ENCODE measurements at regions not wholly inside any gene's neighbourhood (a gene's known extent, or its start where the extent isn't known, plus 50 kb on each side); places are given as distances from the start of the nearest gene placed in this dataset.

GRCh38 chr2:193542762-193543161, 1348.0 kb upstream of the TMEFF2 start:
- Histone ChIP-seq H3K4me1 (no peaks in the 10 kb centered on the region), H3K36me3 (no peaks in the 10 kb centered on the region), H3K27ac (no peak overlapping the region), H3K4me3 (no peak overlapping the region), H3K27me3 (no peaks in the 10 kb centered on the region), H3K9me3 (peaks cover 0 to 6% (median 2%) of the 10 kb centered on the region in 4 donors)
- 71 to 85% (median 80%) methylated on average over 3 of the region's 3 CpGs for WGBS, 5 donors
- no peak for DNase-seq
- intact Hi-C loops (cut with DNase I; ENCODE audit: low total_unique reads): no loop called here
- TF ChIP-seq EP300 (IDR thresholded peaks at IDR 0.05) (no peak), POLR2A (IDR thresholded peaks at IDR 0.05) (no peak), CTCF (IDR thresholded peaks at IDR 0.05) (no peak), POLR2AphosphoS5 (IDR thresholded peaks at IDR 0.05) (no peak)

- Histone ChIP-seq H3K27me3 (no peaks in the 10 kb centered on the region), H3K36me3 (no peaks in the 10 kb centered on the region), H3K4me1 (no peaks in the 10 kb centered on the region), H3K4me3 (no peak overlapping the region), H3K9me3 (peaks cover 0 to 4% (median 0%) of the 10 kb centered on the region in 4 donors), H3K27ac (no peak overlapping the region)
- TF ChIP-seq CTCF (IDR thresholded peaks at IDR 0.05) (no peak), EP300 (IDR thresholded peaks at IDR 0.05) (no peak), POLR2AphosphoS5 (IDR thresholded peaks at IDR 0.05) (no peak), POLR2A (IDR thresholded peaks at IDR 0.05) (no peak)
- intact Hi-C loops (cut with DNase I; ENCODE audit: low total_unique reads): no loop called here
- no peak for DNase-seq
Observed at GRCh38 chr2:193539188-193539587, 1344.5 kb upstream of the TMEFF2 start.

GRCh38 chr2:193538061-193538460, 1343.3 kb upstream of the TMEFF2 start:
- H3K9me3 ChIP-seq: peaks cover 0 to 4% (median 0%) of the 10 kb centered on the region in 4 donors
- H3K27ac ChIP-seq: no peak overlapping the region
- no peak for DNase-seq
- WGBS, 5 donors: 83 to 94% (median 91%) methylated on average over 2 of the region's 2 CpGs
- no peaks in the 10 kb centered on the region for H3K36me3 ChIP-seq
- no peak overlapping the region for H3K4me3 ChIP-seq
- TF ChIP-seq CTCF (IDR thresholded peaks at IDR 0.05): no peak
- no peaks in the 10 kb centered on the region for H3K4me1 ChIP-seq
- no peaks in the 10 kb centered on the region for H3K27me3 ChIP-seq
- intact Hi-C loops (cut with DNase I; ENCODE audit: low total_unique reads): no loop called here

DNA sequence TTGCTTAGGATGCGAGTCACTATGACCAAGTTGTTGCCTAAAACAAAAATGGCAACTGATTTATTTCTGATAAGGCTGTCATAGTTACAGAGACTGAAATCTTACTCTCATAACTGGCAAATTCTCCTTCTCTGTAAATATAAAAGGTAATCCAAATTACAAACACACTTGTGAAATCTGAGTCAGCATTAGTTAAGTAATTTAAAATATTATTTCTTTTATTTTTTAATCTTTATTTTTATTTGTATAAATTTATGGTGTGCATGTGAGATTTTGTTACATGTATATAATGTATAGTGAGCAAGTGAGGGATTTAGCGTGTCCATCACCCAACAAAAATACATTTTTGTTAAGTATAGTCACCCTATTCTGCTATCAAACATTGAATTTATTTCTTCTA, 1342.8 kb upstream of the TMEFF2 start:
- intact Hi-C loops (cut with DNase I; ENCODE audit: low total_unique reads): no loop called here
- H3K36me3 ChIP-seq: no peaks in the 10 kb centered on the region
- WGBS, 5 donors: 81 to 86% (median 84%) methylated on average over 2 of the region's 2 CpGs
- H3K27ac ChIP-seq: no peak overlapping the region
- TF ChIP-seq POLR2AphosphoS5 (IDR thresholded peaks at IDR 0.05) (no peak), EP300 (IDR thresholded peaks at IDR 0.05) (no peak), CTCF (IDR thresholded peaks at IDR 0.05) (no peak), POLR2A (IDR thresholded peaks at IDR 0.05) (no peak)
- H3K4me1 ChIP-seq: no peaks in the 10 kb centered on the region
- DNase-seq: no peak
- H3K4me3 ChIP-seq: no peak overlapping the region
- H3K27me3 ChIP-seq: no peaks in the 10 kb centered on the region
- peaks cover 0 to 1% (median 0%) of the 10 kb centered on the region in 4 donors for H3K9me3 ChIP-seq

GRCh38 chr2:193528458-193528857, 1333.7 kb upstream of the TMEFF2 start:
- no peak for TF ChIP-seq POLR2AphosphoS5 (IDR thresholded peaks at IDR 0.05)
- TF ChIP-seq CTCF (IDR thresholded peaks at IDR 0.05): no peak
- TF ChIP-seq POLR2A (IDR thresholded peaks at IDR 0.05): no peak
- TF ChIP-seq EP300 (IDR thresholded peaks at IDR 0.05): no peak
- Histone ChIP-seq H3K27me3 (no peaks in the 10 kb centered on the region), H3K4me3 (no peak overlapping the region), H3K9me3 (no peaks in the 10 kb centered on the region), H3K36me3 (no peaks in the 10 kb centered on the region), H3K27ac (no peak overlapping the region), H3K4me1 (no peaks in the 10 kb centered on the region)
- intact Hi-C loops (cut with DNase I; ENCODE audit: low total_unique reads): no loop called here
- WGBS, 5 donors: 75 to 93% (median 80%) methylated on average over 1 of the region's 1 CpG
- DNase-seq: no peak

Data from stomach (tissue), 8 donors.